ENCODE measurements at regions not wholly inside any gene's neighbourhood (a gene's known extent, or its start where the extent isn't known, plus 50 kb on each side); places are given as distances from the start of the nearest gene placed in this dataset.
A peak's percentile ranks its signal among the peaks of the same experiment; 100 is the strongest.

GRCh38 chr6:22071270-22072041 lies 225.4 kb downstream of the PRL start:
- H3K4me2 ChIP-seq (ENCODE audit: insufficient read depth, low read length): peak overlapping the region; percentile 57
- no peaks in the 10 kb centered on the region for H3K79me2 ChIP-seq (ENCODE audit: control insufficient read depth, insufficient read depth, low read length)
- no peaks in the 10 kb centered on the region for H3K36me3 ChIP-seq (ENCODE audit: control insufficient read depth in 2 of 2, extremely low read depth in 1 of 2, insufficient read depth in 2 of 2, low read length in 2 of 2)
- no peaks in the 10 kb centered on the region for H4K20me1 ChIP-seq (replicated peaks; ENCODE audit: control insufficient read depth, extremely low read depth, insufficient read depth, low read length)
- peaks cover 14% of the 10 kb centered on the region for H3K4me1 ChIP-seq (ENCODE audit: control insufficient read depth, extremely low read depth, insufficient read depth, low read length)
- peak overlapping the region; percentile 60 for H3K9ac ChIP-seq (replicated peaks; ENCODE audit: extremely low read depth, insufficient read depth, low read length)
- dilution Hi-C loops (cut with MboI; ENCODE audit: extremely low pct_ligation_motif_present, low sequenced_read_pairs) (no loop called here), intact Hi-C loops (cut with micrococcal nuclease) (no loop called here)
- DNase-seq (ENCODE audit: low read depth, low spot score) (peak; percentile 89), FAIRE-seq (peak; percentile 74)
- H3K9me3 ChIP-seq (replicated peaks; ENCODE audit: control insufficient read depth, insufficient read depth, low read length): no peaks in the 10 kb centered on the region
- no TSS peak for BruUV-seq (replicated peaks)
- H3K4me3 ChIP-seq (replicated peaks in 1 of 3; ENCODE audit: insufficient read depth in 1 of 3, low read depth in 1 of 3, low read length in 3 of 3): peak overlapping the region in 1 of 3 experiments; percentile 45
- peak overlapping the region; percentile 75 for H2AFZ ChIP-seq (ENCODE audit: low read depth, low read length)
- ChIA-PET CTCF (interaction anchor here (0.5 to 0.7 kb wide), 2 partner anchors 29 to 475 kb away, joined by 3 read pairs; no protein-coding TSS in a partner anchor), POLR2A (no interaction called here)
- no peaks in the 10 kb centered on the region for H3K27me3 ChIP-seq (ENCODE audit: control insufficient read depth in 2 of 2, insufficient read depth in 2 of 2, low read length in 2 of 2)
- no peaks in the 10 kb centered on the region for H3K9me1 ChIP-seq (replicated peaks; ENCODE audit: control insufficient read depth, extremely low read depth, insufficient read depth, low read length)
- peak overlapping the region; percentile 3 for H3K27ac ChIP-seq (ENCODE audit: insufficient read depth, low read depth, low read length)
- TF ChIP-seq CTCF (IDR thresholded peaks at IDR 0.05; ENCODE audit: extremely low read depth in 1 of 2, insufficient read depth in 1 of 2, low read depth in 1 of 2, low read length in 2 of 2): no peak
- no peak for TF ChIP-seq POLR2A (IDR thresholded peaks at IDR 0.05; ENCODE audit: low read depth, low read length)
- no peak for TF ChIP-seq POLR2AphosphoS5 (IDR thresholded peaks at IDR 0.05; ENCODE audit: insufficient read depth, low read depth, low read length)
- TF ChIP-seq MYC (IDR thresholded peaks at IDR 0.05; ENCODE audit: low read depth, low read length): no peak
- no peak for TF ChIP-seq EZH2 (IDR thresholded peaks at IDR 0.05; ENCODE audit: borderline replicate concordance, low read depth, low read length, severe bottlenecking)
- no peak for TF ChIP-seq MAX (IDR thresholded peaks at IDR 0.05; ENCODE audit: insufficient read depth, insufficient read length)
- no peak for TF ChIP-seq JUN (IDR thresholded peaks at IDR 0.05; ENCODE audit: borderline replicate concordance, insufficient read depth, insufficient read length, low read depth)
- no peak for TF ChIP-seq GATA2 (IDR thresholded peaks at IDR 0.05; ENCODE audit: insufficient read depth, insufficient read length, low read depth, low read length)
- TF ChIP-seq FOS (IDR thresholded peaks at IDR 0.05; ENCODE audit: borderline replicate concordance, insufficient read depth, low read length): no peak

All from endothelial cell of umbilical vein (primary cell).